HL-60 (cell line): ENCODE measurements at regions not wholly inside any gene's neighbourhood (a gene's known extent, or its start where the extent isn't known, plus 50 kb on each side); places are given as distances from the start of the nearest gene placed in this dataset.

ENCODE experiments used
- CTCF ChIP-seq: IDR thresholded peaks from one replicate; pipeline ENCODE4 v1.5.1; 2011; ENCODE audit warnings: low read length, control low read depth, inconsistent platforms; ENCODE audit not compliant: insufficient read depth
- GABPA ChIP-seq: IDR thresholded peaks from 2 replicates; pipeline ENCODE4 v1.6.1; 2012; ENCODE audit warnings: low read depth

GRCh38 chr7:10779465-10780399, 193.9 kb upstream of the PHF14 start:
- no peak for TF ChIP-seq CTCF
- no peak for TF ChIP-seq GABPA
